Activated naive CD8-positive, alpha-beta T cell treated with anti-CD3 and anti-CD28 coated beads for 36 hours (primary cell): ENCODE measurements at regions not wholly inside any gene's neighbourhood (a gene's known extent, or its start where the extent isn't known, plus 50 kb on each side); places are given as distances from the start of the nearest gene placed in this dataset.

Experiments used
- DNase-seq: peaks from one replicate; pipeline ENCODE4 v3.0.0; 2021
- H3K27ac Mint-ChIP-seq: one replicate; pipeline ENCODE4 v1.8.0; 2022; ENCODE audit warnings: mild to moderate bottlenecking, moderate library complexity, mixed read lengths
- H3K27me3 Mint-ChIP-seq: one replicate; pipeline ENCODE4 v1.8.0; 2022; ENCODE audit warnings: mild to moderate bottlenecking, mixed read lengths
- H3K36me3 Mint-ChIP-seq: one replicate; pipeline ENCODE4 v1.8.0; 2021; ENCODE audit warnings: mild to moderate bottlenecking, mixed read lengths
- H3K4me1 Mint-ChIP-seq: one replicate; pipeline ENCODE4 v1.8.0; 2021; ENCODE audit warnings: mixed read lengths
- H3K4me3 Mint-ChIP-seq: one replicate; pipeline ENCODE4 v1.8.0; 2022; ENCODE audit warnings: mild to moderate bottlenecking, moderate library complexity, mixed read lengths
- H3K9me3 Mint-ChIP-seq: one replicate; pipeline ENCODE4 v1.8.0; 2022; ENCODE audit warnings: mixed read lengths

- Mint-ChIP-seq H3K36me3 (no peaks in the 10 kb centered on the region), H3K4me1 (no peaks in the 10 kb centered on the region), H3K27ac (no peak overlapping the region), H3K4me3 (no peak overlapping the region), H3K27me3 (no peaks in the 10 kb centered on the region), H3K9me3 (no peaks in the 10 kb centered on the region)
- no peak for DNase-seq
Measured at GRCh38 chr1:218686761-218687160, 341.6 kb downstream of the TGFB2 start.

DNA sequence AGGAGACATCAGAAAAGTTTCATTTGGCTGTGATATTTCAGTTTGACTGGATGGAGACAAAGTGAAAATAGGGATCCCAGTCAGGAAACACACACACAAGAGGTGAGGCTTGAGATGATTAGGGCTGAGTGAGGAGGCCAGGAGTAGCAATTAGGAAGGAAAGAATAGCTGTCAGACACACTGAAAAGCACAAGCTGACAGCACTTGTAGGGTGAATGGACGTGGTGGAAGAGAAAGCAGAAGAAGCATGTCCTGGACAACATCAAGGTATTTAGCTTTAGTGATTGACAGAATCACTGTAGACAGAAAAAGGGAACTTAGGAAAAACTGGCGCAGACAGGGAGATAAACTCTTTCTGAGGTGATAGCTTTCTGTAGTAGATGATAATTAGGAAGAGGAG lies 347.7 kb downstream of the TGFB2 start:
- Mint-ChIP-seq H3K4me1 (no peaks in the 10 kb centered on the region), H3K27me3 (no peaks in the 10 kb centered on the region), H3K36me3 (no peaks in the 10 kb centered on the region), H3K9me3 (peaks cover 5% of the 10 kb centered on the region), H3K4me3 (no peak overlapping the region), H3K27ac (no peak overlapping the region)
- no peak for DNase-seq

- no peak overlapping the region for H3K4me3 Mint-ChIP-seq
- H3K27ac Mint-ChIP-seq, result no peak overlapping the region
- no peaks in the 10 kb centered on the region for H3K27me3 Mint-ChIP-seq
- H3K36me3 Mint-ChIP-seq, result no peaks in the 10 kb centered on the region
- no peaks in the 10 kb centered on the region for H3K4me1 Mint-ChIP-seq
- peaks cover 5% of the 10 kb centered on the region for H3K9me3 Mint-ChIP-seq
- DNase-seq, result no peak
Measured at GRCh38 chr1:218693599-218693998, 348.5 kb downstream of the TGFB2 start.

GRCh38 chr1:218694085-218694484 lies 348.9 kb downstream of the TGFB2 start:
- Mint-ChIP-seq H3K4me3 (no peak overlapping the region), H3K36me3 (no peaks in the 10 kb centered on the region), H3K27ac (no peak overlapping the region), H3K27me3 (no peaks in the 10 kb centered on the region), H3K9me3 (peaks cover 5% of the 10 kb centered on the region), H3K4me1 (no peaks in the 10 kb centered on the region)
- DNase-seq, result no peak

- no peak overlapping the region for H3K4me3 Mint-ChIP-seq
- peaks cover 5% of the 10 kb centered on the region for H3K9me3 Mint-ChIP-seq
- H3K4me1 Mint-ChIP-seq, result no peaks in the 10 kb centered on the region
- H3K36me3 Mint-ChIP-seq, result no peaks in the 10 kb centered on the region
- DNase-seq, result no peak
- H3K27ac Mint-ChIP-seq, result no peak overlapping the region
- H3K27me3 Mint-ChIP-seq, result no peaks in the 10 kb centered on the region
Measured at GRCh38 chr1:218694636-218695035, 349.5 kb downstream of the TGFB2 start.

DNA sequence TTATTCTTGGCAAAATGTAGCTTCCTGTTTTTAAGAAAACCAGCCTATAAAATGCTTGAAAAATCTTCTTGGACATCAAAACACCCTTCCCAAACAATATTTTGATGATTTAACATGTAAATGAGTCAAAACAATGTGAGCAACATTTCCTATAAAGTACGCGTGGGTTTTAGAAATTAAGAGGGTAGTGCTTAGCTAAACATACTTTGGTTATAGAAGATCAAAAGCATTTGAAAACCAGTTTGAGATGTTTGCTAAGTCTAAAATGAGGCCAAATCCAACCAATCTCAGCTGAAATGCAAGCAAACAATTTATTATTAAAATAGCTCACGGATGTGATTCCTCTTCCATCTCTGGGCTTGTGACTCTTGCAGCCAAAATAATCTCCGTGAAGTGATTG lies 350.4 kb downstream of the TGFB2 start:
- Mint-ChIP-seq H3K27ac (no peak overlapping the region), H3K4me3 (no peak overlapping the region), H3K36me3 (no peaks in the 10 kb centered on the region), H3K4me1 (no peaks in the 10 kb centered on the region), H3K9me3 (peaks cover 5% of the 10 kb centered on the region), H3K27me3 (no peaks in the 10 kb centered on the region)
- DNase-seq, result no peak

- no peak overlapping the region for H3K27ac Mint-ChIP-seq
- no peaks in the 10 kb centered on the region for H3K27me3 Mint-ChIP-seq
- H3K9me3 Mint-ChIP-seq, result peaks cover 5% of the 10 kb centered on the region
- no peak overlapping the region for H3K4me3 Mint-ChIP-seq
- no peaks in the 10 kb centered on the region for H3K4me1 Mint-ChIP-seq
- DNase-seq, result no peak
- no peaks in the 10 kb centered on the region for H3K36me3 Mint-ChIP-seq
Measured at GRCh38 chr1:218698141-218698540, 353.0 kb downstream of the TGFB2 start.

DNA sequence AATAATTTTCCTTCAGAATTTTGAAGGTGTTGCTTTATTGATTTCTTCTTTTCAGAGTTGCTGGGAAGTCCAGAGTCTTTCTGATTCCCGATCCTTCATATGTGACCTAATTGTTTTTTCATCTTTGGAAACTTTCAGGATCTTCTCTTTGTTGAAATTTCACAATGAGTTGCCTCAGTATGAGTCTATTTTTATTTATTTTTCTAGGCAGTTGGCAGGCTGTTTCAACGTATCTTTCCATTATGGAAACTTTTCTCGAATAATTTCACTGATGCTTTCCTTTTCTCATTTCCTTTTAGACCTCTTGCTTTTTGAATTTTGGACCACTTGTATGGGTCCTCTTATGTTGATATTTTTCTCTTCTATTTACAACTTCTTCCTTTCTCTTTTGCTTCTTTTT lies 354.3 kb downstream of the TGFB2 start:
- H3K27ac Mint-ChIP-seq, result no peak overlapping the region
- H3K36me3 Mint-ChIP-seq, result no peaks in the 10 kb centered on the region
- H3K4me1 Mint-ChIP-seq, result no peaks in the 10 kb centered on the region
- no peak for DNase-seq
- H3K4me3 Mint-ChIP-seq, result no peak overlapping the region
- H3K27me3 Mint-ChIP-seq, result no peaks in the 10 kb centered on the region
- peaks cover 5% of the 10 kb centered on the region for H3K9me3 Mint-ChIP-seq

GRCh38 chr1:218699865-218700264 lies 354.7 kb downstream of the TGFB2 start:
- Mint-ChIP-seq H3K36me3 (no peaks in the 10 kb centered on the region), H3K27ac (no peak overlapping the region), H3K4me3 (no peak overlapping the region), H3K27me3 (no peaks in the 10 kb centered on the region), H3K9me3 (peaks cover 5% of the 10 kb centered on the region), H3K4me1 (no peaks in the 10 kb centered on the region)
- no peak for DNase-seq

GRCh38 chr1:218700666-218701065 lies 355.5 kb downstream of the TGFB2 start:
- Mint-ChIP-seq H3K27ac (no peak overlapping the region), H3K36me3 (no peaks in the 10 kb centered on the region), H3K9me3 (peaks cover 5% of the 10 kb centered on the region), H3K27me3 (no peaks in the 10 kb centered on the region), H3K4me3 (no peak overlapping the region), H3K4me1 (no peaks in the 10 kb centered on the region)
- no peak for DNase-seq

DNA sequence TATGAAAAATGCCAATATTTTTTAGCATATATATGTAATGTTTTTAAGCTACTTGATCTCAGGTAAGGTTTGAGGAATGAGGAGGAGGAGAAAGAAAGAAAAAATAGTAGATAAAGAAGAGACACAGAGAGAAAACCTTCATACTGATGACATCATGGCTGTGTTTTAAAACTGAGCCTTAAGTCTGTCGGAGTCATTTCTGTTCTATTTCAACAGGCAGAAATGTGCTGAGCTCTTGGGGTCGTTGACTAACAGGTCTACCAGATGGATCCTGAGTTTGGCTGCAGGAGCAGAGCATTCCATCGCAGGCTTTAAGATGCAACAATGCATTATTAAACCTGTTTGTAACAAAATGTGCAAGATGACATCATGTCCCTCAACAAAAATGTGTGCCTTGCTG lies 356.0 kb downstream of the TGFB2 start:
- Mint-ChIP-seq H3K36me3 (no peaks in the 10 kb centered on the region), H3K4me1 (no peaks in the 10 kb centered on the region), H3K27ac (no peak overlapping the region), H3K4me3 (no peak overlapping the region), H3K27me3 (no peaks in the 10 kb centered on the region), H3K9me3 (peaks cover 3% of the 10 kb centered on the region)
- DNase-seq, result no peak

- H3K9me3 Mint-ChIP-seq, result no peaks in the 10 kb centered on the region
- H3K4me3 Mint-ChIP-seq, result no peak overlapping the region
- DNase-seq, result no peak
- H3K4me1 Mint-ChIP-seq, result no peaks in the 10 kb centered on the region
- H3K36me3 Mint-ChIP-seq, result no peaks in the 10 kb centered on the region
- H3K27ac Mint-ChIP-seq, result no peak overlapping the region
- H3K27me3 Mint-ChIP-seq, result no peaks in the 10 kb centered on the region
Measured at GRCh38 chr1:218702775-218703174, 357.6 kb downstream of the TGFB2 start.

DNA sequence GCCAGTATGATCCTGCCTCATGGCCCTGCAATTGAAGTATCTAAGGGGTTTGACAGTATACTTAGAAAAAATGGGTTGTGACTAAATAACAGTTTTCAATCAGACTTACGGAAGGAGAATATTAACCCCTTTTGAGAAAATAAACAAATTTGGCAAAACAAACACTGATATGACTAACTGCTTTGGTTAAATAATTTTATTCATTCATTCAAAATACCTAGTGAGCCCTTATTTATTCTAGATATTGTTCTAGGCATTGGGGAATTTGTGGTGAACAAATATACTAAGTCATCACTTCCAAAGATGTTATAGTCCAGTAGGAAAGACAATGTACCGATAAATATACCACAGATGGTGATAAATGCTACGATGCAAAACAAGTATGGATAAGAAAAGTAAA lies 358.7 kb downstream of the TGFB2 start:
- H3K27ac Mint-ChIP-seq, result no peak overlapping the region
- no peaks in the 10 kb centered on the region for H3K9me3 Mint-ChIP-seq
- H3K36me3 Mint-ChIP-seq, result no peaks in the 10 kb centered on the region
- H3K4me3 Mint-ChIP-seq, result no peak overlapping the region
- H3K27me3 Mint-ChIP-seq, result no peaks in the 10 kb centered on the region
- no peak for DNase-seq
- no peaks in the 10 kb centered on the region for H3K4me1 Mint-ChIP-seq

GRCh38 chr1:218705391-218705790 lies 360.3 kb downstream of the TGFB2 start:
- Mint-ChIP-seq H3K4me1 (no peaks in the 10 kb centered on the region), H3K9me3 (no peaks in the 10 kb centered on the region), H3K36me3 (no peaks in the 10 kb centered on the region), H3K27ac (no peak overlapping the region), H3K4me3 (no peak overlapping the region), H3K27me3 (no peaks in the 10 kb centered on the region)
- DNase-seq, result no peak

GRCh38 chr1:218705911-218706893 lies 361.1 kb downstream of the TGFB2 start:
- no peak for DNase-seq
- H3K4me1 Mint-ChIP-seq, result no peaks in the 10 kb centered on the region
- H3K27ac Mint-ChIP-seq, result no peak overlapping the region
- no peaks in the 10 kb centered on the region for H3K9me3 Mint-ChIP-seq
- H3K4me3 Mint-ChIP-seq, result no peak overlapping the region
- no peaks in the 10 kb centered on the region for H3K27me3 Mint-ChIP-seq
- no peaks in the 10 kb centered on the region for H3K36me3 Mint-ChIP-seq

- no peak for DNase-seq
- Mint-ChIP-seq H3K27ac (no peak overlapping the region), H3K4me1 (no peaks in the 10 kb centered on the region), H3K4me3 (no peak overlapping the region), H3K27me3 (no peaks in the 10 kb centered on the region), H3K9me3 (peaks cover 4% of the 10 kb centered on the region), H3K36me3 (no peaks in the 10 kb centered on the region)
Measured at GRCh38 chr1:218711001-218711400, 365.9 kb downstream of the TGFB2 start.
